B cell (primary cell): ENCODE measurements at regions not wholly inside any gene's neighbourhood (a gene's known extent, or its start where the extent isn't known, plus 50 kb on each side); places are given as distances from the start of the nearest gene placed in this dataset.

ENCODE experiments used
- EZH2 ChIP-seq: IDR thresholded peaks from 2 replicates; pipeline ENCODE4 v1.6.1; 2012; ENCODE audit warnings: borderline replicate concordance, low read depth, mild to moderate bottlenecking, moderate library complexity, low read length; ENCODE audit not compliant: insufficient read depth, poor library complexity, severe bottlenecking
- TF ChIP-seq, protein P1 (sequence below): fragments of 200-600 bp; IDR thresholded peaks from one replicate; pipeline ENCODE4 v1.8.0; 2022; ENCODE audit warnings: antibody characterized with exemption, mild to moderate bottlenecking

GRCh38 chr13:103878891-103879605 lies 812.8 kb upstream of the SLC10A2 start:
- TF ChIP-seq, protein P1, sequence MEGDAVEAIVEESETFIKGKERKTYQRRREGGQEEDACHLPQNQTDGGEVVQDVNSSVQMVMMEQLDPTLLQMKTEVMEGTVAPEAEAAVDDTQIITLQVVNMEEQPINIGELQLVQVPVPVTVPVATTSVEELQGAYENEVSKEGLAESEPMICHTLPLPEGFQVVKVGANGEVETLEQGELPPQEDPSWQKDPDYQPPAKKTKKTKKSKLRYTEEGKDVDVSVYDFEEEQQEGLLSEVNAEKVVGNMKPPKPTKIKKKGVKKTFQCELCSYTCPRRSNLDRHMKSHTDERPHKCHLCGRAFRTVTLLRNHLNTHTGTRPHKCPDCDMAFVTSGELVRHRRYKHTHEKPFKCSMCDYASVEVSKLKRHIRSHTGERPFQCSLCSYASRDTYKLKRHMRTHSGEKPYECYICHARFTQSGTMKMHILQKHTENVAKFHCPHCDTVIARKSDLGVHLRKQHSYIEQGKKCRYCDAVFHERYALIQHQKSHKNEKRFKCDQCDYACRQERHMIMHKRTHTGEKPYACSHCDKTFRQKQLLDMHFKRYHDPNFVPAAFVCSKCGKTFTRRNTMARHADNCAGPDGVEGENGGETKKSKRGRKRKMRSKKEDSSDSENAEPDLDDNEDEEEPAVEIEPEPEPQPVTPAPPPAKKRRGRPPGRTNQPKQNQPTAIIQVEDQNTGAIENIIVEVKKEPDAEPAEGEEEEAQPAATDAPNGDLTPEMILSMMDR = no peak
- no peak for TF ChIP-seq EZH2
